ENCODE measurements at regions not wholly inside any gene's neighbourhood (a gene's known extent, or its start where the extent isn't known, plus 50 kb on each side); places are given as distances from the start of the nearest gene placed in this dataset.

DNA sequence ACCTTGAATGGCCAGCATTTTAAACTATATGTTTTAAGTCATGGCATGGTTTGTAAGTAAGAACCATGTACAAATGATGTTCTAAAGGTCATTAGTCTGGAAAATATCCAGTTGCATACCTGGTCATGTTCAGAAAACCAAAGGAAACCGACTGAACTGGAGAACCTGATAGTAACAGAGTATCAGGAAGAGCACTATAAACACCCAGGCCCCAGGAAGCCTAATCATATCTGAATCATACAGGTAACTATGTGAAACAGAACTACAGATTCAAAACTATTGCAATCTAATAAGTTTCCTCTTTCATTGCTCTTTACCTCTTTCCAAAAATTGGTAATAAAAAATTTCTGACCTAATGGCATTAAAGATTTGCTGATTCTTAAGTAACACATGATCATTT lies 500.3 kb downstream of the ARHGEF28 start:
- Histone ChIP-seq H3K9me3 (ENCODE audit: control insufficient read depth, low read length) (no peaks in the 10 kb centered on the region), H3K4me1 (ENCODE audit: control insufficient read depth, insufficient read depth, low read length) (peaks cover 3% of the 10 kb centered on the region), H3K27me3 (ENCODE audit: control insufficient read depth, insufficient read depth) (no peaks in the 10 kb centered on the region), H3K27ac (ENCODE audit: low read length) (no peak overlapping the region), H3K4me3 (ENCODE audit: low read length) (no peak overlapping the region)
- intact Hi-C loops (cut with DNase I): no loop called here
- ATAC-seq (no peak), DNase-seq (no peak)
- 61% methylated on average over 1 of the region's 1 CpG for WGBS

DNA sequence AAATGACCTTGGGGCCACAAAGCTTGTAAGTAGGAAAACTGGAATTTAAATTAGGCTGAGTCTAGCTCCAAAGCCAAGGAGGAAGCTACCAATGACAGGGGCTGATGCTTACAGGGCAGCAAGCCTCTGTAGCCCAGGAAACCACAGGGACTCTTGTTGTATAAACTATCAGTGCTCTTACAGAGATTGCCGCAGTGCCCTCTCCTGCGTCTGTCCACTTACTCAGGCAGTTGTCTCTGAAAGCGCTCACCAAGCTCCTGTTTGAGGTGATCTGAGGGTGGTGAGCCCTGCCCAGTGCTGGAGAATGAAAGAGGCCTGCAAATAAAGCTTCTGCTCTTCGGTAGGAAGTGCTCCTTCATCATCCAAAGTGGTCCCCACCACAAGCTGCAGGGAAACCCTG lies 498.8 kb downstream of the ARHGEF28 start:
- intact Hi-C loops (cut with DNase I): no loop called here
- Histone ChIP-seq H3K27me3 (ENCODE audit: control insufficient read depth, insufficient read depth) (no peaks in the 10 kb centered on the region), H3K4me3 (ENCODE audit: low read length) (no peak overlapping the region), H3K27ac (ENCODE audit: low read length) (no peak overlapping the region), H3K9me3 (ENCODE audit: control insufficient read depth, low read length) (no peaks in the 10 kb centered on the region), H3K4me1 (ENCODE audit: control insufficient read depth, insufficient read depth, low read length) (peaks cover 3% of the 10 kb centered on the region)
- WGBS: 87% methylated on average over 4 of the region's 4 CpGs
- DNase-seq: no peak
- no peak for ATAC-seq

DNA sequence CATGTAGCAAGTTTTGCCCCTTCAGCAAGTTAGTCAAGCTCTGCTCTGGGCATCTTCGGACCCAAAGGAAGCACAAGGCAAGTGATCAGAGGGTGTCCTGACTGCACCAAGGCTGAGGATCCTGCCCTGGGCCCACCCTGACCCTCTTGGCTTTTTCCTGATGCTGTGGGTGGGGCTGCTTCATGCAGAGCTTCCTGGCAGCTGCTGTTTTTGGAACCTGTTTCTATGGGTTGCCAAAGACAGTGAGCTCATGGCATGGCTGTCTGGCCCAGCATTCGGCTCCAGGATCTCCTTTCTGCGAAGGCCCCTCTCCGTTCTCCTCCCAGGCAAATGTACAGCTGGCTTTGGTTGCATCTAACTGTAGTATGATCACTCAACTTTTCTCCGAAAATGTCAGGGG lies 497.9 kb downstream of the ARHGEF28 start:
- no peak overlapping the region for H3K27ac ChIP-seq (ENCODE audit: low read length)
- DNase-seq (peak in 1 of 3 donors; percentile 25), ATAC-seq (peak; percentile 47 to 83)
- H3K27me3 ChIP-seq (ENCODE audit: control insufficient read depth, insufficient read depth): no peaks in the 10 kb centered on the region
- intact Hi-C loops (cut with DNase I): no loop called here
- 68% methylated on average over 5 of the region's 5 CpGs for WGBS
- H3K4me3 ChIP-seq (ENCODE audit: low read length): no peak overlapping the region
- peaks cover 3% of the 10 kb centered on the region for H3K4me1 ChIP-seq (ENCODE audit: control insufficient read depth, insufficient read depth, low read length)
- H3K9me3 ChIP-seq (ENCODE audit: control insufficient read depth, low read length): no peaks in the 10 kb centered on the region

DNA sequence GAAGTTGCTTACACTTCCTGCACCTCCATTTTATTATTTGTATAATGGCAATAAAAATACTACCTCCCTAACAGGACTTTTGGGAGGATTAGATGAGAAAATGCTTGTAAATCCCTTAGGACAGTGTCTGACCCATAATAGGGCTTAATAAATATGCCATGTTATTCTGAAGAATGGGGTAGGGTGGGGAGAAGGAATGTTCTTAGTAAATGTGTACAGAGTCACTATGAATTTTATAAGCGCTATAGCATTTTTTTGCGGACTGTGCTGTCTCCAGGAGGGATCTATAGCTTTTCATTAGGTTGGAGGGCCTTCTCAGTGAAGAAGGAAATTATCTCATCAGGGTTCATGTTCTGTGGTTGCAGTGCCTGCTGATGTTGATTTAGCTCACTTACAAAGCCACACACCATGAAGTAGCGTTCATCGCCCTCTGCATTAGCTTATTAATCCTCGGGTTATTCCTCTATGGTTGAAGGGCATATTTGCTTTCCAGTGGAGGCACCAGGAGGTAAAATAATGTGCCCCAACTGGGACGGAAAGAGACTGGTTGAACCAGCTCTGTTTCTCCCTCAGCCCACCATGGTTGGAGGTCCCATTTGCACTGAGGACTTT lies 497.1 kb downstream of the ARHGEF28 start:
- WGBS: 84% methylated on average over 6 of the region's 6 CpGs
- intact Hi-C loops (cut with DNase I): no loop called here
- Histone ChIP-seq H3K27me3 (ENCODE audit: control insufficient read depth, insufficient read depth) (no peaks in the 10 kb centered on the region), H3K4me3 (ENCODE audit: low read length) (no peak overlapping the region), H3K9me3 (ENCODE audit: control insufficient read depth, low read length) (no peaks in the 10 kb centered on the region), H3K4me1 (ENCODE audit: control insufficient read depth, insufficient read depth, low read length) (peaks cover 3% of the 10 kb centered on the region), H3K27ac (ENCODE audit: low read length) (no peak overlapping the region)
- DNase-seq (no peak), ATAC-seq (no peak)

DNA sequence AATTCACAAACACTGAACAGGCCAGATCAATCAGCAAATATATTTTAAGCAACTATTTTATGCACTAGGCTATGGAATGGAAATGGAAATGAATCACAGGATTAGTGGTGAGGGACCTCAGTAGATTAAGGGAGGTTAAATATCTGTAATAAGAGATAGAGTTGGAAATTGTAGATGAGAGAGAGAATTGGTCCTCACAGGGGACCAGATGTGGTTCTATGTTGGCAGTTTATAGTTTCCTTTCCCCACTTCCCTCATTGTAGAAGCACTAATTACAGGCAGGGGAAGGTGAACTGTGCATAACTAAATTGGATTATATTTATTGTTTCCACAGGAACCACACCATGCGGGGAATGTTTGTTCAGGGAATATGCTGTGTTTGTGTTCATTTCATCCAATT lies 496.2 kb downstream of the ARHGEF28 start:
- Histone ChIP-seq H3K4me3 (ENCODE audit: low read length) (no peak overlapping the region), H3K27me3 (ENCODE audit: control insufficient read depth, insufficient read depth) (no peaks in the 10 kb centered on the region), H3K27ac (ENCODE audit: low read length) (no peak overlapping the region), H3K4me1 (ENCODE audit: control insufficient read depth, insufficient read depth, low read length) (no peaks in the 10 kb centered on the region), H3K9me3 (ENCODE audit: control insufficient read depth, low read length) (no peaks in the 10 kb centered on the region)
- WGBS: 75% methylated on average over 1 of the region's 1 CpG
- ATAC-seq (no peak), DNase-seq (no peak)
- intact Hi-C loops (cut with DNase I): no loop called here

DNA sequence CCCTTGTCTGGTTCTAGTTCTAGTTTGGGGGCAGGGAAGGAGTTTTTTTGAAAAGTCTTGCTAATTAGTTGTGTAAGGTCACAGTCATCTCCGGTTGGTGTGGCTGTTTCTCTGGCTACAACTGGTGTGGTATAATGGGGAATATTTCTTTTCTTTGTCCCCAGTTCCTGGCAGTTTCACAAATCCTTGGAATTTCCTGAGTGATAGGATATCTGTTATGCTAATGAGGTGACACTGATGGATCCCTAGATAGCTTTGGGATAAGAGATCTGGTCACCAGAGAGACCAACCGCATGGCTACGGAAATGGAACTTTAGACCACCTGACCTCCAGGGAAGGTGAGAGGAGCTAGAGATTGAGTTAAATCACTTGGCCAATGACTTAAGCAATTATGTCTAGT lies 494.6 kb downstream of the ARHGEF28 start:
- no peak for DNase-seq
- intact Hi-C loops (cut with DNase I): no loop called here
- Histone ChIP-seq H3K9me3 (ENCODE audit: control insufficient read depth, low read length) (no peaks in the 10 kb centered on the region), H3K4me3 (ENCODE audit: low read length) (no peak overlapping the region), H3K4me1 (ENCODE audit: control insufficient read depth, insufficient read depth, low read length) (no peaks in the 10 kb centered on the region), H3K27me3 (ENCODE audit: control insufficient read depth, insufficient read depth) (no peaks in the 10 kb centered on the region), H3K27ac (ENCODE audit: low read length) (no peak overlapping the region)
- no peak for ATAC-seq
- WGBS: 70% methylated on average over 3 of the region's 3 CpGs

DNA sequence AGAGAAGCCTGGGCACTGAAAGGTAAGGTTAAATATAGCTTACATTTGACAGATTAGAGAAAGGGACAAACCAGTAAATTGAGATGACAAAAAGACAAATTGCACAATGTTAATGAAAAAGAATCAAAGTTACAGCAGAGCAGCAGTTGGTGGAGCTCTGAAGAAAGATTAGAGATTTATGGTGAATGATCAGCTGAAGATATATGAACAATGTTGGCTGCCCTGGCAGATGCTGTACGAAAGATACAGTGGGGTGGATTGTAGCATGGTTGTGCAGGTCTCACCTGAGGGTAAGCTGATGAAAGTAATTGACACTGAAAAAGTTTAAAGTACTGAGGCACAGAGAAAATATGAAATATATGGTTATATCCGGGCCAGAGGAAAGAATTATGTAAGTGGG lies 492.1 kb downstream of the ARHGEF28 start:
- Histone ChIP-seq H3K4me3 (ENCODE audit: low read length) (no peak overlapping the region), H3K27ac (ENCODE audit: low read length) (no peak overlapping the region), H3K9me3 (ENCODE audit: control insufficient read depth, low read length) (no peaks in the 10 kb centered on the region), H3K4me1 (ENCODE audit: control insufficient read depth, insufficient read depth, low read length) (no peaks in the 10 kb centered on the region), H3K27me3 (ENCODE audit: control insufficient read depth, insufficient read depth) (no peaks in the 10 kb centered on the region)
- DNase-seq: no peak
- intact Hi-C loops (cut with DNase I): no loop called here
- no peak for ATAC-seq
- WGBS: 68% methylated on average over 2 of the region's 2 CpGs

DNA sequence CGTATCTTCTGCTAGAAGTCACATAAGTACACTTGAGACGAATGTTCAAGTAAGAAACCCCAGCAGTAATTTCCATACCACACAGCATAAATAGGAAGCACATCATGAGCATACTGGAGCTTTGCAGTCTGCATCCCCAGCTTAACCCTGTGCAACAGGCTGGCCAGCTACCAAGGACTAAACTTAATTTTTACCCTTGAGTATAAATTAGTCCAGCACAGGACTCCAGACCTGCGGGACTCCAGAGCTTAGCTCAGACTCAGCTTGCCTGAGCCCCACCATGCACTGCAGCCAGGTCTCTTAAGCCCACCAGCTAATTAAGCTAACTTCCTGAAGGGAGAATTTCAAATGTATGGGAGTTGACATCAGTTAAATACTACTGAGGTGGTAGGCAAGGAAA lies 491.0 kb downstream of the ARHGEF28 start:
- WGBS: 72% methylated on average over 3 of the region's 3 CpGs
- Histone ChIP-seq H3K27ac (ENCODE audit: low read length) (no peak overlapping the region), H3K9me3 (ENCODE audit: control insufficient read depth, low read length) (no peaks in the 10 kb centered on the region), H3K27me3 (ENCODE audit: control insufficient read depth, insufficient read depth) (no peaks in the 10 kb centered on the region), H3K4me1 (ENCODE audit: control insufficient read depth, insufficient read depth, low read length) (no peaks in the 10 kb centered on the region), H3K4me3 (ENCODE audit: low read length) (no peak overlapping the region)
- ATAC-seq (no peak), DNase-seq (no peak)
- intact Hi-C loops (cut with DNase I): no loop called here

DNA sequence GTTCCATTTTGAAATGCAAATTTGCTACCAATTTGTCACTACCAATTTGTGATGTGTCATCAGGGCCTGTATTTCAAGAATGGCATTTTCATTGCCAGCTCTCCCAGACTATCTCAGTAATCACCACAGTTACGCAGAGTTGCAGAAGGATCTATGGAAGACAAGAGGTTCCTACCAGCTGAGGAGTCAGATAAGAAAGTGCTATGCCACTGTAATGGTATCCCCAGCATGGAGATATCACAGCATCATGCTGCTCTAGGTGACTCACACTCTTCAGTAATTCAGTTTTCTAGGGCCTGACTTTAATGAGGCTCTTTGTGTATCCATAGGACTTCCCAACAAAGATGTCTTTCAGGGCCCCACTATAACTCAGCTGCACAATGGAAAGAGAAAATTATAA lies 490.3 kb downstream of the ARHGEF28 start:
- Histone ChIP-seq H3K9me3 (ENCODE audit: control insufficient read depth, low read length) (no peaks in the 10 kb centered on the region), H3K27me3 (ENCODE audit: control insufficient read depth, insufficient read depth) (no peaks in the 10 kb centered on the region), H3K4me3 (ENCODE audit: low read length) (no peak overlapping the region), H3K4me1 (ENCODE audit: control insufficient read depth, insufficient read depth, low read length) (no peaks in the 10 kb centered on the region), H3K27ac (ENCODE audit: low read length) (no peak overlapping the region)
- intact Hi-C loops (cut with DNase I): no loop called here
- no peak for ATAC-seq
- DNase-seq: no peak
- WGBS: 86% methylated on average over 1 of the region's 1 CpG

DNA sequence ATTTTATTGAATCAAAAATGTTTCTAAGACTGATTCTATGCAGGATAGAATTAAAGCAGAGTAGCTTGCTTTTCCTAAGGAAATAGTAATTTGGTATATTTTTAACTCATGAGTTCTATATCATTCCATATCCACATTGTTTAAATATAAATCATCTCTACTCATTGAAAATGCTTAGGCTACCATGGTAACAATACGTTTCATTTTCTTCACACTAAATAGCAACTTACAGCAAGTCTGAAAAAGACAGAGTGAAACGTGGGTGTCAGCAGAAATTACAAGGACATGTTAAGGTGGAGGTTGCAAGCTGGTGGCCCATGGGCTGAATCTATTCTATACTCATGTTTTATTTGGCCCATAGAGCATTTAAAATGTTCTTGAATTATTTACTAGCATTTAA lies 487.9 kb downstream of the ARHGEF28 start:
- H3K4me1 ChIP-seq (ENCODE audit: control insufficient read depth, insufficient read depth, low read length): no peaks in the 10 kb centered on the region
- intact Hi-C loops (cut with DNase I): no loop called here
- DNase-seq: no peak
- no peak overlapping the region for H3K4me3 ChIP-seq (ENCODE audit: low read length)
- ATAC-seq: no peak
- H3K27me3 ChIP-seq (ENCODE audit: control insufficient read depth, insufficient read depth): no peaks in the 10 kb centered on the region
- no peak overlapping the region for H3K27ac ChIP-seq (ENCODE audit: low read length)
- H3K9me3 ChIP-seq (ENCODE audit: control insufficient read depth, low read length): no peaks in the 10 kb centered on the region
- 78% methylated on average over 2 of the region's 2 CpGs for WGBS

DNA sequence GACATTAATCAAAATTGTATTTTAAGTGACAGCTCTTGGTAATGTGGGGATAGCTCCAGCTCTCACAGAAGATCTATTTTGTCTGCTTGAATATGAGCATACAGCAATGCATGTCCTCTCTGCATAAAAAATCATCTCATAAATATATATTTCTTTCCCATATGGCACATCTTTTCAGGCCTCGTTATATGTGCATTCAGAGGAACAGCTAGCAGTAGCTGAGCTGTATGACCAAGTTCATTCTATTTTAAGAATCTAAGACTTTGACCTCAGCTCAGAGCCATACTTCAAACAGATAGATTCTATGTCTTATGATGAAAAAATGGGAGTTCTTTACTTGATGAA lies 487.2 kb downstream of the ARHGEF28 start:
- WGBS: 44% methylated on average over 1 of the region's 1 CpG
- H3K9me3 ChIP-seq (ENCODE audit: control insufficient read depth, low read length): no peaks in the 10 kb centered on the region
- ATAC-seq: no peak

More for the DNA sequence above, 487.2 kb downstream of the ARHGEF28 start:
- Histone ChIP-seq H3K27ac (ENCODE audit: low read length) (no peak overlapping the region), H3K27me3 (ENCODE audit: control insufficient read depth, insufficient read depth) (no peaks in the 10 kb centered on the region), H3K4me1 (ENCODE audit: control insufficient read depth, insufficient read depth, low read length) (no peaks in the 10 kb centered on the region), H3K4me3 (ENCODE audit: low read length) (no peak overlapping the region)
- intact Hi-C loops (cut with DNase I): no loop called here
- DNase-seq: no peak

Measured in right cardiac atrium (tissue), 5 donors.